ENCODE measurements at regions not wholly inside any gene's neighbourhood (a gene's known extent, or its start where the extent isn't known, plus 50 kb on each side); places are given as distances from the start of the nearest gene placed in this dataset.

GRCh38 chr12:46455648-46456352 lies 83.2 kb upstream of the SLC38A2 start (continued):
- no peak for TF ChIP-seq CHD7 (IDR thresholded peaks at IDR 0.05; ENCODE audit: insufficient replicate concordance, low read length)
- no peak for TF ChIP-seq SP2 (IDR thresholded peaks at IDR 0.05; ENCODE audit: low read length)
